Sigmoid colon (tissue), 4 donors: ENCODE measurements at regions not wholly inside any gene's neighbourhood (a gene's known extent, or its start where the extent isn't known, plus 50 kb on each side); places are given as distances from the start of the nearest gene placed in this dataset.

Experiments used
- CTCF ChIP-seq, 4 experiments: fragments of 450-650 bp in 3 of 4; fragments of 200-600 bp in 1 of 4; IDR thresholded peaks; one replicate each; pipeline ENCODE4 v1.5.1; 2016 to 2019; ENCODE audit warnings: antibody characterized with exemption in 4 of 4, mild to moderate bottlenecking in 3 of 4, moderate library complexity in 2 of 4
- POLR2AphosphoS5 ChIP-seq, 4 donors: sonication (generic); formaldehyde crosslinking; IDR thresholded peaks; one replicate each; pipeline ENCODE4 v1.6.1; 2017; ENCODE audit warnings: antibody characterized with exemption in 4 of 4

DNA sequence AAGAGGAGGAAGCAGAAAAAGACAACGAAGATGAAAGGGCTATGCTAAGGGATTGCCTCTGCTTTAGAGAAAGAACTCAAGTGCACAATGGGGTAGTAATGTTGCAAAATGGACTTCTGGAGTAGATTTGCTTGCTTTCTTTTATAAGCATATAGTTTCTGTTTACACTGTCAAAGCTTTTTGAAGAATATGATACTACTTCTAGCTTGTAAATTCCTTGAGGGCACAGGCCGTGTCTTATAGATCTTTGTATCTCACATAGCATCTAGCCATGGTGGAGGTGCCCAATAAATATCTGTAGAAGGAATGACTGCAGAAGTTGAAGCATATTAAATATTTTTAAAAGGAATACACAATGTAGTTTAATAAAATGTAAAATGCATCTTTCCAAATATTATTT is 147.8 kb upstream of the ZIC3 start:
- no peak for TF ChIP-seq CTCF (IDR thresholded peaks at IDR 0.05)
- TF ChIP-seq POLR2AphosphoS5 (IDR thresholded peaks at IDR 0.05), result no peak
